Activated T-cell treated with anti-CD3 and anti-CD28 coated beads for 48 hours (primary cell): ENCODE measurements at regions not wholly inside any gene's neighbourhood (a gene's known extent, or its start where the extent isn't known, plus 50 kb on each side); places are given as distances from the start of the nearest gene placed in this dataset.

Experiments used
- DNase-seq: peaks from one replicate; pipeline ENCODE4 v3.0.0-alpha.2; 2020; ENCODE audit warnings: low read depth

GRCh38 chr18:22074282-22075070 is 94.9 kb upstream of the GATA6 start:
- DNase-seq = no peak

DNA sequence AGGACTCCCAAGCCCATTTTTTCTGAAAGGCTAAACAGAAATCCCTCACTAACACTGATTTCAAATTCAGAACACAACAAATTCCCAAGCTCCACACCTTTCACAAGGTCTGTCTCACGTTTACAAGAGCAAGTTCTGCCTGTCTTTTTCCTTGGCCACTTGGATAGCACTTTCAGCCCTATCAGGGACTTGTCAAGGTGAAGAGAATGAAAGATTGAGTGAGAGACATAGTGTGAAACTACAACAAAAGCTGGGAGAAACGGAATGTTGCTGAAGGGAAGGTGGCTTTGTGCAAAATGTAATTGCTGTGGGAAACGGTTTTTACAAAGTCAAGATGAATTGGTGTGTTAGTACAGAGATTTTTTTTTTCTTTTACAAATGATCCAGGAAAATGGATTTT is 89.4 kb upstream of the GATA6 start:
- DNase-seq = no peak

DNA sequence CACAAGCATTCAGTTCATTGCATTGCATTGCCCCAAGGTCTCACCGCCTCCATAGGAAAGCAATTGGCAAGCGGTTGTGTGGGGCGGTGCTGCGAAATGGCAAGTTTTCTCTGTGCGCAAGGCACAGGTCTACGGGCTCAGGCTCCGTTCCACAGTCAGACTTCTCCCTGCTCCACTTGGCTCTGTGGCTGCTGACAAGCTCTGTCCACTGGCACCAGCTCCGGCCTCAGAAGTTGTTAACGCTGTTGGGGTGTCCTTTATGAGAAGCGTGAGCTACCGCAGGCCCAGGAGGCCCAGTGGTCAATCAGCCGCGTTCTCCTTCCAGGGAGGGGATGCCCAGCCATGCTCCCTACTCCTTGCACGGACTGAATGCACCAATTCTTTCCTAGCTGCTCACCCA is 87.0 kb upstream of the GATA6 start:
- no peak for DNase-seq

- no peak for DNase-seq
These were observed 84.8 kb upstream of the GATA6 start for GRCh38 chr18:22084547-22084946.

DNA sequence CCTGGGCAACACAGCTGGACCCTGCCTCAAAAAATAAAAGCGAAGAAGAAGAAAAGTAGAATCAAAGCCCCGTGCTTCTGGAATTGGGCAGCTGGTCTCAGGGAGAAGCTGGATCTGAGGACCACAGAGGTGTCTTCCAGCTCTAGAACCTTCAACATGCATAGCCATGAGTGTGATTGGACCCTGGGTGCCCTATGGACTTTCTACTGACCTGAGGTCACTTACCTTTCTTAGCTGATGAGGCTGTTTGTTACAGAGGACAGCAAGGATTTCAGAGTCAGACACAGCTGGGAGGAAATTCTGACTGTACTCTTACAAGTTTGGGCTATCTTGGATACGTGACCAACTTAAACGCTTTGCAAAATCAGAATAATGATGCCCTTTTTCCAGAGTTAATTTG is 82.4 kb upstream of the GATA6 start:
- no peak for DNase-seq

DNA sequence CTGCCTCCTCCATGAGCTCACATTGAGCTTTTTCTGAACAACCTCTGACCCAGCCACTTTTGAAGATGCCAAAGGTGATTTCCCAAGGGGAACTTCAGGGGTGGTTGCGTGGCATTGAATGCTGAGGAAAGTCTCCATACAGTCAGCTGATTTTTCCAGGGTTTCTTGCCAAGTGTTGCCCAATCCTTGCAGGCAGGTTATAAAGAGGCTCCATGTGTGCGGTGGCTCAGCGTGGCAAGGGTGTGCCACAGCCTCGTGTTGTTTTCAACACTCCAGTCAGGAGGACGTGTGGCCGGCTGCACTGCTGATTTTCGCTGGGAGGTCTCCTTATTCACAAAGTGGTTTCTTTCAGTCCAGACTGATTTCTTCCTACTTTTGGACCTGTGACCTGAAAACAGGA is 81.4 kb upstream of the GATA6 start:
- DNase-seq = no peak

DNA sequence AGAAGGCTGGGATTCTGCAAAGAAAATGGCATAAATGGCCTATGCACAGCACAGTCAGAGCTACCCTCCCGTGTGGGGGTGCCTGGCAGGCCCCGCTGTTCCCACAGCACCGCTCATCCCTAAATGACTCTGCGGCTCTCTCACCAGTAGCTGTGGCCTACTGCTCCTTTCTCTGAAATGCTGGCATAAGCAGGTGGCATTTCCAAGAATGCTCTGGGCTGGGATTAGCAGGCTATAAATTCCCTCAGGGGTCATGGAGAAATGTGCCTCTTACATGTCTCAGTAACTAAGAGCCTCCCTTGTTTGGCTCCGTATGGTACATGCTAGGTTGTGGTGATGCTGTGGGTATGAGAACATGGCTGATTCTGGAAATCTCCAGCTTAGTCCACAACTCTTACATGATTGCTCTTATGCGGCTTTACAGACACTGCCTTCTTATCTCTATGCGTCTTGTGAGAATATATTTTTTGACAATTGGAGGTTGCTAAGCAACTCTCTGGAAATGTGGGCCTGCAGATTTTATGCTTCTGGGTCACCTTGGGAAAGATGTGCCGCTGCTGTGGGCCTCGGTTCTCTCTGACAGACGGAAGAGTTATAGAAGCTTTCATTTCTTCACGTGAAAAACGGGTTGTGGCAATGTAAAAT is 80.3 kb upstream of the GATA6 start:
- DNase-seq = no peak

- no peak for DNase-seq
These were observed 78.0 kb upstream of the GATA6 start for GRCh38 chr18:22091341-22091740.

GRCh38 chr18:22093731-22094357 is 75.5 kb upstream of the GATA6 start:
- no peak for DNase-seq

DNA sequence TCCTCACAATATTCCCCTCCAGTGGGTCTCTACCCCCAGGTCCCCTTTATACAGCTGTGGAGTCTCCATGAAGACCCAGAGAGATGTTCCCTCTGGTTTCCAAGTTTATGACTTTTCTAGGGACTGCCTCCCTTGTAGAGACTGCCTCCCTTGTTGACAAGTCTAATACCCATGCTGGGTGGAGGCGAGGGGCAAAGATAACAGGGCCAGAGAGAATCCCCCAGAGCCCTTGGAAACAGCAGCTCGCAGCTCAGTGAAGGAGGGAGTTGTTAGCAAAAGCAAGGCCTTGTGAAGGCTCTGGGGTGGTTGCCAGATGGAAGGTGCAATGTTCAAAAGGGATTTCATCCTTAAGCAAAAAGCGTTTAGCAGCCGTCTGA is 75.0 kb upstream of the GATA6 start:
- no peak for DNase-seq

DNA sequence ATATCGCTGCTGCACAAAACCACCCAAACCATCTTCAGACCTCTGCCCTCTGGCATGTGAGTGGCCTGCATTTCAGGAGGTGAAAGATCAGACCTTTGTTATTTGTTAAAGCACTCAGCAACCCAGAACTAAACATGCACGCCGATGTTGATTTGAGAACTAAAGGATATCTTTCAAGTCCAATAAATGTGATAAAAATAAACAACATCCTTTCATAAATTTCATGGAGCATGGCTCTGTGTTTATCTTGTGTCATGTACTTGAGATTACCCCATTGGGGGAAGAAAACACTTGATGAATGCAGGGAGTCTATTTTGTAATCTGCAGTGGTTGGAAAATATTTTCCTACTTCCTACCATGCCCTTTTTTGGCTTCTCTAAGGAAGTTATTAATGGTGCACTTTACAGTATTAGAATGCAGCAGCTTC is 70.8 kb upstream of the GATA6 start:
- DNase-seq = no peak

- DNase-seq = no peak
These were observed 69.5 kb upstream of the GATA6 start for GRCh38 chr18:22099925-22100324.

- no peak for DNase-seq
These were observed 67.7 kb upstream of the GATA6 start for GRCh38 chr18:22101731-22102130.

DNA sequence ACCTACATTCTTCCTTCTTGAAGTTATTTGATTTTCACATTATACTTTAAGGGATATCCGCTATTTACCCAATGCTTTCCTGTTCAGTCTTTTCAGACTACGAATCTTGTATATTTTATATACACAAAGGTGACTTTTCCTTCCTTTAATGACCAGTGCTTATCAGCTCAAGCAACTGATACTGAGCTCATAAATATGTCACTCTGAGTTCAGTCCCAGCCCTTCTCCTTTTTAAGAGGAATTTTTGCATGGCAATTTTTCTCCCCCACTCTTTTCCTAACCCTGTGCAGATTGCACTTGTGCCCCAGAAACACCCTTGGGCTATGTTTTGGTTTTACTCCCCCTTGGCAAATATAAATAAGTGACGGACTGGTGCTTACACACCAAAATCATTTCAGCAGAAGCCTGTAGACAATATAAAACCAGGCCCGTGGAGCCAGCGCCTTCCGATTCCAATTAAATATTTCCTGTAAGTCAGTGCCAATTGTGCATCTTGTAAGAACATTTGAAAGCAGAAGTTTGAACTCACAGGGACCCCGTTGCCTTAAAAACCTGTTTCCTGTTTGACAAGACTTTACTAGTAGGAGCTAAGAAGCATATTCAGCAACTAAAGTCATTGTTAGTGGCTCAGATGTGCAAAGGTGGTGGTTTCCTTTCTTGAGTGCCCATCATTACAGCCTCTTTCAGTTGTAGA is 66.3 kb upstream of the GATA6 start:
- DNase-seq = no peak

DNA sequence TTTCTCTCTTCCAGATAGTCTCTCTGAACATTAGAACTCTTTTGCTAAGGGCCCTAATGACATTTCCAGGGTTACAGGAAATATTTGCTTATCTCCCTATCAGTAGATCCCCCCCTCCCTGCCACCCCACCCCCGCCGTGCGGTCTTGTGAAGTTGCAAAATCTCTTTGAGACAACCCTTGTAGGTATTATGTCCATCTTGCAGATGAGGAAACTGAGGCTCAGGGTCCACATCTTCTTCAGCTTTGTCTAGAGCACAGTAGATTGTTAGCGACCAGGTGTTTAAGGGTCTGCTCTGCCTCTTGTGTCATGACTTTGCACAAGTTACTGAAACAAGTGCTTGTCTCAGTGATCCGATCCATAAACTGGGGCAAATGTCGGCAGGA is 65.8 kb upstream of the GATA6 start:
- no peak for DNase-seq

GRCh38 chr18:22106536-22107292 is 62.7 kb upstream of the GATA6 start:
- no peak for DNase-seq

DNA sequence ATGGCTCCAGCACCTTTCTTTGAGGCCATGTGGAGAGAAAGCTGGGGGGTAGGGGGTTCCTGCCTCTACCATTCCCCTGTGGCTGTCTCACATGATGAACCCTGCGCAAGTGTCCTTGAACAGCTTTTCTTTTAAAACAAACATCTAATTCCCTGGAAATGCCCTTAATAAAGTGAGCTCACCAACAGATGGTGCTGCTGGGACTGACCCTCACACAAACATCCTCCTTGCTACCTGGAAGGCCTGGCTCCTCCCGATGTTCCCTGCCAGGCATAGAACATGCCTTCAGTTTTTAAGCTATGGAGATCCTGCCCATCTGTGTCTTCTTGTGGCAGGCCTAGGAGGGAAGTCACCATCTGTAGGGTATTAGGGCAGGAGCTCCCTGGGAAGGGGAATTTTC is 60.7 kb upstream of the GATA6 start:
- no peak for DNase-seq

GRCh38 chr18:22109535-22109934 is 59.9 kb upstream of the GATA6 start:
- no peak for DNase-seq

DNA sequence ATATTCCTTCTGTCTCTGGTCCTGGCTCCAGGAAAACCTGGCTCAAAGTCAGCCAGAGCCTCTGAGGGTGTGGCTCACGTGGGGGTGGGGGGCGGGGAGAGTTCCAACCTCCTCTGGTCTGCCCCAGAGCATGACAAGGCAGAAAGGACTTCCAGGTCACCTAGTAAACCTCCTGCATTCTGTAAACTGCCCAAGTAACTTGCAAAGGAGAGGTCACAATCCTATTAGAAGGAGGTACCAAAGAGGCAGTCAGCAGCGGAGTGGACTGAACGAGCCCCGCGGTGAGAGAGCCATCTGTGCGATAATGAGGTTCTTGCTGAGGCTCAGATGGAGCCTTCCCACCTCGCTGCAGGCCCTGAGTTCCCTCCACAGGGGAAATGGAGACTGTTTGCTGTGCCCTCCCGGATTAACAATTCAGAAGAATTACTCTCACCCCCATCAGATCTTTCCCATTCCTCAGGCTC is 58.9 kb upstream of the GATA6 start:
- DNase-seq = no peak

- no peak for DNase-seq
These were observed 57.2 kb upstream of the GATA6 start for GRCh38 chr18:22112215-22112614.

DNA sequence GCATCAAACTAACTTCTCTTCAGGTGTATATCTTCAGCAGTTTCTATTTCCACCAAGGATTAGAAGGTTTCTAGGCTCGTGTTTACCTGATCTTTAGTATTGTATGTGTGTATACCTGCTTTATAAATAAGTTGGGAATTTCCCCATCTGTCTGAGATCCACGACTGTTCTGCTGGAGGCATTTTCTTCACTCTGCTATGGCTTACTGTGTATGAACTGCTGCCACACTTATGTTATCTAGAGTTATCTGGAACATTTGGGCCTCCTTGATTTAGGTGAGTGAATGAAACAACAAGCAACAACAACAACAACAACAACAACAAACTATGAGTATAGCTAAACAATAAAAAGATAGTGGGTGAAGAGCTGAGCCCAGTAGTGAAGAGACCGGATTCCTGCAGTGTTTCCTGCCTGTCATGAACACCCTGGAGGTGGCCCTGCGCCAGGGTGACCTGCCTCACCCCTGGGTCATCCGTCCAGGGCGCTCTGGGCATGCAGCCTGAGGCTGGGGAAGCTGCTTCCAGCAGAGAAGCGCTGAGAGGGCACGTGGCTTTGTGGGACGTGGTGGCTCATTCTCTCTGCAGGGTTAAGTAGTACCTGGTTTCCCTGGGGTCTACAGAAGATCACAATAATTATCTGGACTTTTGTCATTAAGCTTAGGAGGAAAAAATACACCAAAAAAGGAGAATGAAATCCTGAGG is 56.1 kb upstream of the GATA6 start:
- no peak for DNase-seq
